ENCODE measurements at regions not wholly inside any gene's neighbourhood (a gene's known extent, or its start where the extent isn't known, plus 50 kb on each side); places are given as distances from the start of the nearest gene placed in this dataset.

DNA sequence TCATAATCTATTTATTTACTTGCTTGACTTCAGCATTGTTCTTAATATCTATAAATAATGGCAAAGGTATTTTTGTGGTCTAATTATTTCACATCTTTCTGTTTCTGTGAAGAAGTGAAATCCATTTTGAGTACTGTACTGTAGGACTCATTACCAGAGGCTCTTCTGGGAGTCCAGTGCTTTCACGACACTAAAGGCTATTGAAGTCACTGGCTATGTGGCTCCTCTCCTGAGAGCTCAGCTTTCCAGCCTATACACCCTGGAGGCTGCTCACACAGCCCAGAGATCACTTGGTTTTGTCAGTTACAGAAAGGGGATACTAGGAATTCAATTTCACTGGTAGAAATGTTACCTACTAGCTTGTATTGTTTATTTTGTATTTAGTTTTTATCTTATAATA lies 547.3 kb downstream of the TAF11L14 start (continued):
- TF ChIP-seq CHD7 (IDR thresholded peaks at IDR 0.05; ENCODE audit: low read depth, low read length) (no peak), SAFB (IDR thresholded peaks at IDR 0.05; ENCODE audit: borderline replicate concordance, low read depth, low read length) (no peak), FOXA1 (IDR thresholded peaks at IDR 0.05; ENCODE audit: borderline replicate concordance) (no peak), DNMT1 (IDR thresholded peaks at IDR 0.05) (no peak), DEAF1 (CRISPR knock-in tag; IDR thresholded peaks at IDR 0.05) (no peak), CREBBP (IDR thresholded peaks at IDR 0.05; ENCODE audit: low read depth, low read length) (no peak), E2F3 (CRISPR knock-in tag; IDR thresholded peaks at IDR 0.05) (no peak), BRCA1 (IDR thresholded peaks at IDR 0.05) (no peak), BRCA1 (CRISPR knock-in tag; IDR thresholded peaks at IDR 0.05) (no peak), MCM3 (IDR thresholded peaks at IDR 0.05) (no peak)
- TF ChIP-seq, protein P1, sequence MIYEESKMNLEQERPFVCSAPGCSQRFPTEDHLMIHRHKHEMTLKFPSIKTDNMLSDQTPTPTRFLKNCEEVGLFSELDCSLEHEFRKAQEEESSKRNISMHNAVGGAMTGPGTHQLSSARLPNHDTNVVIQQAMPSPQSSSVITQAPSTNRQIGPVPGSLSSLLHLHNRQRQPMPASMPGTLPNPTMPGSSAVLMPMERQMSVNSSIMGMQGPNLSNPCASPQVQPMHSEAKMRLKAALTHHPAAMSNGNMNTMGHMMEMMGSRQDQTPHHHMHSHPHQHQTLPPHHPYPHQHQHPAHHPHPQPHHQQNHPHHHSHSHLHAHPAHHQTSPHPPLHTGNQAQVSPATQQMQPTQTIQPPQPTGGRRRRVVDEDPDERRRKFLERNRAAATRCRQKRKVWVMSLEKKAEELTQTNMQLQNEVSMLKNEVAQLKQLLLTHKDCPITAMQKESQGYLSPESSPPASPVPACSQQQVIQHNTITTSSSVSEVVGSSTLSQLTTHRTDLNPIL (CRISPR knock-in tag; IDR thresholded peaks at IDR 0.05) = no peak
